ENCODE measurements at regions not wholly inside any gene's neighbourhood (a gene's known extent, or its start where the extent isn't known, plus 50 kb on each side); places are given as distances from the start of the nearest gene placed in this dataset.

GRCh38 chr1:30285501-30285932 is 437.9 kb downstream of the MATN1 start:
- Mint-ChIP-seq H3K4me3 (no peak overlapping the region), H3K27me3 (ENCODE audit: insufficient read depth) (peaks cover 3% of the 10 kb centered on the region; the same call in 1 of the 2 replicates), H3K36me3 (ENCODE audit: low read depth) (no peaks in the 10 kb centered on the region), H3K27ac (no peak overlapping the region), H3K9me3 (peaks cover 19% of the 10 kb centered on the region; the same call in 1 of the 2 replicates), H3K4me1 (ENCODE audit: low read depth) (no peaks in the 10 kb centered on the region)
- TF ChIP-seq CTCF (IDR thresholded peaks at IDR 0.05): no peak
- no peak for DNase-seq

GRCh38 chr1:30284728-30285475 is 438.5 kb downstream of the MATN1 start:
- no peak overlapping the region for H3K4me3 Mint-ChIP-seq
- H3K36me3 Mint-ChIP-seq (ENCODE audit: low read depth): no peaks in the 10 kb centered on the region
- H3K9me3 Mint-ChIP-seq: peaks cover 19% of the 10 kb centered on the region; the same call in 1 of the 2 replicates
- no peak for DNase-seq
- no peak for TF ChIP-seq CTCF (IDR thresholded peaks at IDR 0.05)
- H3K27ac Mint-ChIP-seq: no peak overlapping the region
- H3K27me3 Mint-ChIP-seq (ENCODE audit: insufficient read depth): peaks cover 3% of the 10 kb centered on the region; the same call in 1 of the 2 replicates
- no peaks in the 10 kb centered on the region for H3K4me1 Mint-ChIP-seq (ENCODE audit: low read depth)

GRCh38 chr1:30284226-30284625 is 439.2 kb downstream of the MATN1 start:
- Mint-ChIP-seq H3K4me3 (no peak overlapping the region), H3K4me1 (ENCODE audit: low read depth) (no peaks in the 10 kb centered on the region), H3K36me3 (ENCODE audit: low read depth) (no peaks in the 10 kb centered on the region), H3K27me3 (ENCODE audit: insufficient read depth) (peaks cover 3% of the 10 kb centered on the region; the same call in 1 of the 2 replicates), H3K9me3 (peaks cover 19% of the 10 kb centered on the region; the same call in 1 of the 2 replicates), H3K27ac (no peak overlapping the region)
- no peak for TF ChIP-seq CTCF (IDR thresholded peaks at IDR 0.05)
- no peak for DNase-seq

GRCh38 chr1:30283199-30283962 is 440.0 kb downstream of the MATN1 start:
- no peak for TF ChIP-seq CTCF (IDR thresholded peaks at IDR 0.05)
- Mint-ChIP-seq H3K36me3 (ENCODE audit: low read depth) (no peaks in the 10 kb centered on the region), H3K4me1 (ENCODE audit: low read depth) (no peaks in the 10 kb centered on the region), H3K27ac (no peak overlapping the region), H3K4me3 (no peak overlapping the region), H3K27me3 (ENCODE audit: insufficient read depth) (peaks cover 3% of the 10 kb centered on the region; the same call in 1 of the 2 replicates), H3K9me3 (peaks cover 18% of the 10 kb centered on the region; the same call in 1 of the 2 replicates)
- DNase-seq: no peak

- H3K27me3 Mint-ChIP-seq (ENCODE audit: insufficient read depth): no peaks in the 10 kb centered on the region; the same call in 1 of the 2 replicates
- no peak for DNase-seq
- H3K27ac Mint-ChIP-seq: no peak overlapping the region
- TF ChIP-seq CTCF (IDR thresholded peaks at IDR 0.05): no peak
- peaks cover 13% of the 10 kb centered on the region; the same call in 1 of the 2 replicates for H3K9me3 Mint-ChIP-seq
- no peaks in the 10 kb centered on the region for H3K36me3 Mint-ChIP-seq (ENCODE audit: low read depth)
- H3K4me3 Mint-ChIP-seq: no peak overlapping the region
- H3K4me1 Mint-ChIP-seq (ENCODE audit: low read depth): no peaks in the 10 kb centered on the region
Observed at GRCh38 chr1:30280572-30280971, 442.8 kb downstream of the MATN1 start.

Data from HFFc6 (cell line).